HG03064 (cell line): ENCODE measurements at regions not wholly inside any gene's neighbourhood (a gene's known extent, or its start where the extent isn't known, plus 50 kb on each side); places are given as distances from the start of the nearest gene placed in this dataset.

Source experiments
- ATAC-seq: cut with Tn5 transposase; IDR thresholded peaks from one replicate; pipeline ENCODE4 v1.9.1; 2021; ENCODE audit warnings: low read depth; ENCODE audit not compliant: unreplicated experiment

GRCh38 chr16:79347277-79347676, 253.3 kb downstream of the MAF start:
- no peak for ATAC-seq

DNA sequence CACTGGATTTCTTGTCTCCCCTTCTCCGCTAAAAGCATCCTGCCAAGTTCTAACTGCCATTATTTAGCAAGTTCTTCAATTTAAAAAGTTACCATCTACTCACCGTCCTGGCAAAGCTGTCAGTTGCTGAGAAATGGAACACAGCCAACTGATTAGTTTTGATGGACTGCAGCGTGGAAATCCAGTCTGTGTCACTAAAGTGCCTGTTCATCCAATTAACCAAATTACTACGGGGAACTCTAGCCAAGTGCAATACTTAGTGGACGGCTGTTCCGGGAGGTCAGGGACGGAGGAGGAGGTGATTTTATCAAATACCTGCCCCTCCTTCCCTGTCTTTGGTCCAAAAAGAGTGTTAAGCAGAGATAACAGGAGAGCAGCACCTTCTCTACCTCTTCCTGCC, 260.7 kb downstream of the MAF start:
- no peak for ATAC-seq

DNA sequence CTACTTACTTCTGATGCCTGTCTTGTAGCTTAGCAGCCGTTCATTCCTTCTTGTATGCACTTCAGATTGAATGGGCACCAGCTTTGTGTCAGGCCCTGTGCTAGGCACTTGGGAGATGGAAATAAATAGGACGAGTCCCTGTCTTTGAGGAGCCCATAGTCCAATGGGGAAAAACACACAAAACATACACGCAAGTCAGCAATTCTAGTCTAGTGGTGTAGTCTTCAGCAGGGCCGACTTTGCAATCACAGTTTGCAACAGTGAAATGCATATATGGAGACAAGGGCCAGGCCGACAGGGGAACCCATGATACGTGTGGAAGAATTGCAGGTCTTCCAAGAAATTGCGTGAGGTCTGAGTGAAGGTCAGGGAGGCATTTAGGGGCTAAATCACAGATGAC, 262.6 kb downstream of the MAF start:
- ATAC-seq, result no peak

DNA sequence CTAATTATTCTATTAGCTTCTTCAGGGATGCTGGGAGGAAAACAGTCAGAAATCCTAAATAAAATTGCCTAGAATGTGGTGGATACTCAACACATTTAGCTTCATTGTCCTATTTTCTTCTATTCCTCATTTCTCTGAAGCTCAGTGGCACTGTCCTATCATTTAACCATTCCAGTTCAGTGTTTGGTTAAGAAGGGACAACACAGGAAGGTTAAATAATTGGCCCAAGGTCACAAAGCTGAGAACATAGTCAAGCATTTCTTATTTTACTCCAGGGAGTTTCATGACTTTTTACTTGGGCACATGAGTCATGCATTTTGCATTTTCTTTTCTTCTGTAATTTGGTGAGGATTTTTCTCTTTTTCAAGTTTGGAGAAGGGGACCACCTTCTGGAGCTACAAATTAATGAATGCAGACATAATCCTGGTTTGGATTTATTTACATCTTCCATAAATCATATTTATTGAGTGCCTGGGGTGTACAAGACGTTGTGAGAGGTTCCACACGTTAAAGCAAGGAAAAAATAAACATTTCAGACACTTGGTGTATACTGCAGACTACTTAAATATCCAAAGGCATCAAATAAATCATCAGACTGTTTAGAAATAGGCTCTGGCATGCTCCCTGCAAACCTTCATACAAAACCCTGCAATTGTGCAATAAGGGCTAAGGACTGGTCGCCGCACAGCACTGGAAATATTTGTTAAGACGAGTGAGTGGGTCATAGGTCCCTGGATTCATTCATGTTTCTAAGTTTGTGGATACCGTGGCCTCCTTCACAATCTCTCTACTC, 263.9 kb downstream of the MAF start:
- ATAC-seq, result no peak

DNA sequence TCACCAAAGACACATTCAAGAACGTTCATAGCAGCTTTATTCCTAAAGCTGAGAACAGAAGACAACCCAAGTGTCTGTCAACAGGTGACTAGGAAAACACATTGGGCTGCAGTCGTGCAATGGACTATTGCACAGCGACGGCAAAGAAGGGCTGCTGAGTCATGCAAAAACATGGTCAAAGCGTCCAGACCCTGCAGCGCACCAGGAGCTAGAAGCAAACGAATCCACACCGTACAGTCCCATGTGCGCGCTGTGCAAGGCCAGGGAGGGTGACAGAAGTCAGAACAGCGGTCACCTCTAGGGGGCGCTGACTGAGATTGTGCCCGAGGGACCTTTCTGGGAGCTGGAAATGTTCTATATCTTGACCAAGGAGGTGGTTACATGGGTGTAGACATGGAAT, 266.4 kb downstream of the MAF start:
- ATAC-seq, result no peak

GRCh38 chr16:79331066-79331465, 269.5 kb downstream of the MAF start:
- ATAC-seq, result no peak

GRCh38 chr16:79329967-79330366, 270.6 kb downstream of the MAF start:
- ATAC-seq, result no peak

DNA sequence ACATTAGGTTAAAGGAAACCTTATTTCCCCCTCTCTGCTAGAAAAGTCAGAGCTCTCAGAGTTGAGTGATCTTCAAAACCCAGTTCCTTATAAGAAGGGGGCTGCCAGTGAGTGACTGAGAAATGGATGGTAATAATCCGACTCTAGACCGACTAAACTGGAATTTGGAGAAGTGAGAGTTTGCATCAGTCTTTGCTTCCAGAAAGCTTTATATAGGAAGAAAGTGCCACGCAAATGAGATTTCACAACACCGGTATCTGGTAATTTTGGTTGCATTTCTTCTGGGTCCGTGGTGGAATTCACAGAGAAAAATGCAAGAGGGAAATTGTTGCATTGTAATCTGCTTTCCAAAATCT, 271.4 kb downstream of the MAF start:
- no peak for ATAC-seq

DNA sequence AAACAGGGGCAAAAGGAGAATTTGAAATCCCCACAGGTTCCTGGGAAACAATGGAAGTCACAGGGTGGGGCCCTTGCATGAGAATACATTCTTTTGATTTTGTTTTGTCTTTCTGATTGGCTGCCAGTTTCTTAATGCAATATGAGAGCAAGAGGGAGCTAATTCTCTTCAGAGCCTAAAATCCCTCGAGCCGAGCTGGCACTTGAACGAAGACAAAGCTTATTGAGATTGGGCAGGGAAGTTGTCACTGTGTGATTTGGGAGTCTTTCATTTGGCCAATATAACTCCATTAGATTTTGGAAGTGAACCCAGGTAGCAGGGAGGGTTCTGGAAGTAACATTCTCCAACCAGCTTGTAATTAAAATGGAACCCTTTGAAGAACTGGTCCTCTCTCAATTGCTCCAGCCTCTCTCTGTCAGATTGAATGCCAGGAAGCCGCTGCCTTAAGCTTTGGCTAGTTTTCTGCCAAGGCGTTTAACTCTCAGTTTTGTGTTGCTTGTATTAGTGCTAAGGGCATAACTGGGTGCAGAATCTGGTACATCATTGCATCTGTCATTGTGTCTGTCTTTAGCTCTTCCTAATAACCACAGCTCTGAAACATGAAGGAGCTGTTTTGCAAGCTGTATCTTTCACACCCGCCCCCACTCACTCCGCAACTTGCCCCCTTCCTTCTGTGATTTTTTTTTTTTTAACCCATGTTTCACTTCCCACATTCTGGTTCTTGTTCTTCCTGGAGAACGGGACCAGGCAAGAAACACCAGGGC, 272.0 kb downstream of the MAF start:
- no peak for ATAC-seq

- ATAC-seq, result no peak
Observed at GRCh38 chr16:79327836-79328235, 272.7 kb downstream of the MAF start.

DNA sequence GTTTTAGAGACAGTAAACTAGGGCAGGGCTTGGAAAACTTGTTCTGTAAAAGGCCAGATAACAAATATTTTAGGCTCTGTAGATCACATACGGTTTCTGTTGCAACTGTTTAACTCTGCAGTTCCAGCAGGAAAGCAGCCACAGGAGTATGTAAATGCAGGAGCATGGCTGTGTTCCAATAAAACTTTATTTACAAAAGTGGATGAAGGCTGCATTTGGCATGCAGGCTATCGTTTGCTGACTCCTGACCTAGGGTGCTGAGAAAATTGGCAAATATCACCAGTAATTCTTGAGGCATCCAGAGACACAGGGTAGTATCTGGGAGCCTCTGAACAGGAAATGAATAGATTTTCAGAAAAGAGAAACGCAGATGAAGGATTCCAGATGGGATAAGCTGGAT, 274.0 kb downstream of the MAF start:
- no peak for ATAC-seq

DNA sequence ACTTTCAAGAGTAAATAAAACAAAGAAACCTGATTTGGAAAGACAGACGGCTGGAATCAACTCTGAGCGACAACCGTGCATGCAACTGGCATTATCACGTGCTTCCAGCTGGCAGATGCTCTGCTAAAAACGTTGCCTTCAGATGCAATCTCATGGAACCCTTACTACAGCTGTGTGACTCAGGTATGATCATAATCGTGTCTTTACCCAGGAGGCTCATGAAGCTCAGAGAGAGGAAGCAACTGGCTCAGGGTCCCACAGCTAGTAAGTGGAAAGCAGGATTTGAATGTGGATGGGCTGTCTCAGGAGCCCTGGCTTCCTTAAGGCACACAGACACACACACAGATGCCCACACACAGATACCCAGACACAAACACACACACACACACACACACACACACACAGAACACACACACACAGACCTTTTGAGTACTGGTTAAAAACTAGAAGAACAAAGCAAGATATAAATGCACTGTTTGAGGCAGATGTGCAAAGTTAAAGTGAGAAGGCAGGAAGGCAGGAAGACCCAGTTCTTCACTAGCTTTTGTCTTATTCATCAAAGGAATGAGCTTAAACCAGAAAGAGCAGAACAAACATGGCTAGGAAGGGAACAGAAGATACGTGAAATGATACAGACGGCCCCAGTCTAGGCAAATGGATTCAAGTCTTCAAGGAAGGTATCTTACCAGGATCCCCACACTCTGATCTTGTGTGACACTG, 275.2 kb downstream of the MAF start:
- ATAC-seq, result no peak

GRCh38 chr16:79320956-79321355, 279.6 kb downstream of the MAF start:
- ATAC-seq, result no peak

GRCh38 chr16:79318143-79318899, 282.2 kb downstream of the MAF start:
- ATAC-seq, result no peak

DNA sequence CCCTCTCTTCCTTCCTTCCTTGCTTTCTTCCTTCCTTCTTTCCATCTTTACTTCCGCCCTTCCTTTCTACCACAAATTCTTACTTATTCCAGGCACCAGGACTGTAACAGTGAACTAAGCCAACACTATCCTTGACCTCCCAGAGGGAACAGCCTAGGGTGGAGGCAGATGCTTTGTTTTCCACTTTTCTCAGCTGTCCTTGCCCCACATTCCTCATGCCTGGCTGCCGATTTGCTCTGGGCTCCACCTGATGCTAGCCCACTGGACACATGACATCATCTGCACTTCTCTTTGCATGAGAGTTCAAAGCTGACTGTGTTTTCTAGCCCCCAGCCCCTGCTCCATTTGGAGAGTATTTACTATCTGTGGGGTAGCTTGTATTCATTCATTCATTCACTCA, 283.0 kb downstream of the MAF start:
- ATAC-seq, result no peak

GRCh38 chr16:79317026-79317425, 283.5 kb downstream of the MAF start:
- ATAC-seq, result no peak

GRCh38 chr16:79316004-79316458, 284.5 kb downstream of the MAF start:
- no peak for ATAC-seq

DNA sequence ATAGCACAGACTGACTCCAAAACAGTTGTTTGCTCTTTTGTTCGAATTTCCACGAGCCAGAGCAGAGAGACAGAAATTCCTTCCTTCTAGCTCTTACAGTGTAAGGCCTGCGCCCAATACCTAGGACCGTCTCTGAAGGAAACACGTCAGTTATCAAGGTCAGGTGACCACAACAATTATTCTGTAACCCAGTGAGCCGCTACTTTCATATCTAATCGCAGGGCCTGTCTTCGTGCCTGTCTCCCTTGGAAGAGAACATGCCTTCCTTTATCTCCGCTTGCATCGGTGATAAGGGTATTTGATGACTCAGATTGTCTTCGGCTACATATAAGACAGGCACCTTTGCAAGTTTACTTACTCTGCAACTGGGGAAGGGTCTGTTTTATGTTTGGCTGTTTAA, 288.0 kb downstream of the MAF start:
- ATAC-seq, result no peak

GRCh38 chr16:79310710-79311109, 289.8 kb downstream of the MAF start:
- no peak for ATAC-seq

DNA sequence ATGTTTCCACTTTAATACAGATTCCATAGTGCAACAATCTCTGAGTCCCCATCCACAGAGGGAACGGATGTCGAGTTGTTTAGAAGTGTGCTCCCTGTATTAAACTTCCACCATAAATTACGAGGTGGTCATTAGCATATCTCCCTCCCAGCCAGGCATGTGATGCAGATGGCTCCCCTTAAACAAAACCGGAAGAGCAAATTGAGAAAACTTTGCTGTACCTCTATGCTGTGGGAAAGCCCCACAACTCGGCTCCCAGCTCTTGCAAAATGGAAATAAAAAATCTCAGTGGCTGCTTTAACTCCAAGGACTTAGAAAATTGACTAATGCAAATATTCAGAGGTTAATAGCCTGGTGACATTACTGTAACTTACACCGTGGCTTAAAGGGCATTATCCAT, 290.9 kb downstream of the MAF start:
- ATAC-seq, result no peak

GRCh38 chr16:79307214-79307613, 293.3 kb downstream of the MAF start:
- no peak for ATAC-seq
